SU-DHL-6 (cell line): ENCODE measurements at regions not wholly inside any gene's neighbourhood (a gene's known extent, or its start where the extent isn't known, plus 50 kb on each side); places are given as distances from the start of the nearest gene placed in this dataset.
"Not testable (repeated sequence)": the region's sequence is repeated elsewhere in the genome, so short reads cannot be mapped to it uniquely, and the experiment has no call there.

Source experiments
- H2AFZ ChIP-seq: fragments of 200-600 bp; sonication (generic); 2 replicates; pipeline ENCODE4 v1.6.1; 2014; ENCODE audit warnings: low read depth, mild to moderate bottlenecking, moderate library complexity, mixed read lengths, antibody characterized with exemption, low read length; ENCODE audit not compliant: severe bottlenecking
- H3F3A ChIP-seq: fragments of 200-600 bp; shearing (Covaris generic); 2 replicates; pipeline ENCODE4 v1.6.0; 2016; ENCODE audit warnings: antibody characterized with exemption, mild to moderate bottlenecking; ENCODE audit not compliant: insufficient read depth
- H3K27ac ChIP-seq: fragments of 200-600 bp; sonication (generic); 2 replicates; pipeline ENCODE4 v1.5.1; 2016; ENCODE audit warnings: low read depth, mild to moderate bottlenecking, low read length, moderate library complexity, mixed read lengths
- H3K27me3 ChIP-seq: fragments of 200-600 bp; sonication (generic), shearing (Covaris generic); 2 replicates; pipeline ENCODE4 v1.6.0; 2014; ENCODE audit warnings: mild to moderate bottlenecking, low read length
- H3K36me3 ChIP-seq: fragments of 200-600 bp; sonication (generic); 2 replicates; pipeline ENCODE4 v1.6.1; 2014; ENCODE audit warnings: mild to moderate bottlenecking, low read length, mixed read lengths
- H3K4me2 ChIP-seq: fragments of 300-600, 200-600 bp; shearing (Covaris generic), sonication (generic); 2 replicates; pipeline ENCODE4 v1.6.0; 2014; ENCODE audit warnings: low read length, low read depth, mild to moderate bottlenecking; ENCODE audit not compliant: poor library complexity, severe bottlenecking
- H3K4me3 ChIP-seq: fragments of 200-600 bp; sonication (generic); 2 replicates; pipeline ENCODE4 v1.5.1; 2014; ENCODE audit warnings: antibody characterized with exemption, low read length, mild to moderate bottlenecking, mixed read lengths; ENCODE audit not compliant: insufficient read depth, poor library complexity, severe bottlenecking
- H3K79me2 ChIP-seq: fragments of 200-600 bp; sonication (generic); 2 replicates; pipeline ENCODE4 v1.6.1; 2014; ENCODE audit warnings: mild to moderate bottlenecking, low read length, moderate library complexity; ENCODE audit not compliant: insufficient read depth
- H3K9ac ChIP-seq: fragments of 200-600 bp; sonication (generic); 2 replicates; pipeline ENCODE4 v1.7.0; 2014; ENCODE audit warnings: mild to moderate bottlenecking, low read length
- H3K9me2 ChIP-seq: fragments of 200-600 bp; sonication (generic); replicated peaks from 2 replicates; pipeline ENCODE4 v1.6.1; 2014; ENCODE audit warnings: low read length; ENCODE audit not compliant: insufficient read depth
- H3K9me3 ChIP-seq: fragments of 200-600 bp; sonication (generic); 2 replicates; pipeline ENCODE4 v1.6.1; 2014; ENCODE audit warnings: low read length, mixed read lengths; ENCODE audit not compliant: insufficient read depth
- H4K20me1 ChIP-seq: fragments of 200-600 bp; sonication (generic); 2 replicates; pipeline ENCODE4 v1.6.1; 2014; ENCODE audit warnings: low read depth, mild to moderate bottlenecking, antibody characterized with exemption, low read length, moderate library complexity, mixed read lengths
- CTCF ChIP-seq: fragments of 200-600 bp; sonication (generic); IDR thresholded peaks from one replicate; pipeline ENCODE4 v1.5.1; 2017; ENCODE audit warnings: antibody characterized with exemption, mild to moderate bottlenecking, low read length, moderate library complexity; ENCODE audit not compliant: insufficient read depth, poor library complexity, severe bottlenecking
- EZH2phosphoT487 ChIP-seq: fragments of 200-600 bp; sonication (generic), shearing (Covaris generic); conservative IDR thresholded peaks from 2 replicates; pipeline ENCODE4 v1.6.1; 2018; ENCODE audit warnings: mild to moderate bottlenecking, antibody characterized with exemption, low read length, moderate library complexity, mixed read lengths

- H3K9ac ChIP-seq = no peak overlapping the region
Observed at GRCh38 chr17:22277595-22277994, 585.3 kb downstream of the KCNJ18 start.

GRCh38 chr17:22278302-22279275, 586.3 kb downstream of the KCNJ18 start:
- Histone ChIP-seq H3K9me3 (no peaks in the 10 kb centered on the region), H2AFZ (no peak overlapping the region)

More at GRCh38 chr17:22277595-22277994, 585.3 kb downstream of the KCNJ18 start:
- Histone ChIP-seq H3F3A (no peaks in the 10 kb centered on the region), H3K4me3 (no peak overlapping the region), H3K9me2 (no peaks in the 10 kb centered on the region), H4K20me1 (no peaks in the 10 kb centered on the region), H3K27me3 (no peaks in the 10 kb centered on the region), H3K9me3 (no peaks in the 10 kb centered on the region), H2AFZ (no peak overlapping the region), H3K4me2 (no peak overlapping the region), H3K36me3 (no peaks in the 10 kb centered on the region), H3K27ac (no peak overlapping the region), H3K79me2 (no peaks in the 10 kb centered on the region)
- TF ChIP-seq EZH2phosphoT487 (no peak), CTCF (no peak)

GRCh38 chr17:22286337-22287041, 594.2 kb downstream of the KCNJ18 start:
- Histone ChIP-seq H3K27me3 (no peaks in the 10 kb centered on the region), H3K79me2 (no peaks in the 10 kb centered on the region), H2AFZ (no peak overlapping the region), H3K27ac (no peak overlapping the region), H3K9me3 (no peaks in the 10 kb centered on the region), H3K9ac (no peak overlapping the region), H3K4me3 (no peak overlapping the region), H3K36me3 (no peaks in the 10 kb centered on the region), H3K4me2 (no peak overlapping the region), H3K9me2 (no peaks in the 10 kb centered on the region), H4K20me1 (no peaks in the 10 kb centered on the region), H3F3A (no peaks in the 10 kb centered on the region)
- no peak for TF ChIP-seq CTCF
- no peak for TF ChIP-seq EZH2phosphoT487

More at GRCh38 chr17:22278302-22279275, 586.3 kb downstream of the KCNJ18 start:
- H3F3A ChIP-seq = no peaks in the 10 kb centered on the region
- no peaks in the 10 kb centered on the region for H4K20me1 ChIP-seq
- no peak overlapping the region for H3K9ac ChIP-seq
- no peaks in the 10 kb centered on the region for H3K27me3 ChIP-seq
- no peaks in the 10 kb centered on the region for H3K36me3 ChIP-seq
- H3K9me2 ChIP-seq = no peaks in the 10 kb centered on the region
- H3K4me2 ChIP-seq = no peak overlapping the region
- no peaks in the 10 kb centered on the region for H3K79me2 ChIP-seq
- H3K27ac ChIP-seq = no peak overlapping the region
- no peak overlapping the region for H3K4me3 ChIP-seq
- TF ChIP-seq EZH2phosphoT487 (no peak), CTCF (no peak)

GRCh38 chr17:22298484-22298951, 606.2 kb downstream of the KCNJ18 start:
- H3K4me3 ChIP-seq, H3K9me2 ChIP-seq, H3K9me3 ChIP-seq, H3K27ac ChIP-seq, H4K20me1 ChIP-seq, H3K4me2 ChIP-seq, H3K79me2 ChIP-seq, H3K9ac ChIP-seq, H3K36me3 ChIP-seq, H3F3A ChIP-seq, H2AFZ ChIP-seq, H3K27me3 ChIP-seq: not testable (repeated sequence)
